Loucy (cell line): ENCODE measurements at regions not wholly inside any gene's neighbourhood (a gene's known extent, or its start where the extent isn't known, plus 50 kb on each side); places are given as distances from the start of the nearest gene placed in this dataset.

Experiments used
- H2AFZ ChIP-seq: fragments of 200-600 bp; sonication (generic); 2 replicates; pipeline ENCODE4 v1.6.0; 2016; ENCODE audit warnings: antibody characterized with exemption, mild to moderate bottlenecking, low read length, moderate library complexity
- H3F3A ChIP-seq: fragments of 200-600 bp; 2 replicates; pipeline ENCODE4 v1.6.0; 2016; ENCODE audit warnings: antibody characterized with exemption, low read depth, mild to moderate bottlenecking
- H3K27me3 ChIP-seq: fragments of 200-600 bp; sonication (generic); 2 replicates; pipeline ENCODE4 v1.6.1; 2014; ENCODE audit warnings: low read length, mild to moderate bottlenecking; ENCODE audit not compliant: insufficient read depth, poor library complexity, severe bottlenecking
- H3K36me3 ChIP-seq: fragments of 200-600 bp; sonication (generic); 2 replicates; pipeline ENCODE4 v1.6.1; 2016; ENCODE audit warnings: low read length; ENCODE audit not compliant: insufficient read depth
- H3K4me1 ChIP-seq: fragments of 200-600 bp; sonication (generic); 2 replicates; pipeline ENCODE4 v1.5.1; 2014; ENCODE audit warnings: low read length, mild to moderate bottlenecking; ENCODE audit not compliant: insufficient read depth, poor library complexity, severe bottlenecking
- H3K4me2 ChIP-seq: fragments of 200-600 bp; sonication (generic); 2 replicates; pipeline ENCODE4 v1.6.0; 2014; ENCODE audit warnings: antibody characterized with exemption, low read length, low read depth, mild to moderate bottlenecking; ENCODE audit not compliant: poor library complexity, severe bottlenecking
- H3K4me3 ChIP-seq: fragments of 200-600 bp; sonication (generic); 2 replicates; pipeline ENCODE4 v1.5.1; 2014; ENCODE audit warnings: low read length, mild to moderate bottlenecking, mixed read lengths; ENCODE audit not compliant: poor library complexity, severe bottlenecking
- H3K79me2 ChIP-seq: fragments of 200-600 bp; sonication (generic); 2 replicates; pipeline ENCODE4 v1.6.1; 2014; ENCODE audit warnings: low read length; ENCODE audit not compliant: insufficient read depth
- H3K9ac ChIP-seq: fragments of 200-600 bp; sonication (generic); 2 replicates; pipeline ENCODE4 v1.6.0; 2014; ENCODE audit warnings: mild to moderate bottlenecking, low read depth, low read length, moderate library complexity; ENCODE audit not compliant: poor library complexity, severe bottlenecking
- H3K9me2 ChIP-seq: fragments of 200-600 bp; sonication (generic); replicated peaks from 2 replicates; pipeline ENCODE4 v1.6.1; 2016; ENCODE audit warnings: low read depth, low read length, mixed read lengths
- H3K9me3 ChIP-seq: fragments of 200-600 bp; sonication (generic); 2 replicates; pipeline ENCODE4 v1.6.1; 2014; ENCODE audit warnings: mild to moderate bottlenecking, antibody characterized with exemption, low read length, low read depth; ENCODE audit not compliant: insufficient read depth
- H4K20me1 ChIP-seq: fragments of 200-600 bp; sonication (generic); 2 replicates; pipeline ENCODE4 v1.6.0; 2014; ENCODE audit warnings: antibody characterized with exemption, low read length, mild to moderate bottlenecking; ENCODE audit not compliant: insufficient read depth, poor library complexity, severe bottlenecking
- EZH2phosphoT487 ChIP-seq: fragments of 200-600 bp; IDR thresholded peaks from 2 replicates; pipeline ENCODE4 v1.6.1; 2018; ENCODE audit warnings: antibody characterized with exemption, mild to moderate bottlenecking, moderate library complexity, borderline replicate concordance
- TF ChIP-seq, protein P1 (sequence below): fragments of 200-600 bp; sonication (generic); conservative IDR thresholded peaks from 2 replicates; pipeline ENCODE4 v1.5.1; 2014; ENCODE audit warnings: mild to moderate bottlenecking, antibody characterized with exemption, low read length

GRCh38 chr14:66131111-66131510 lies 355.1 kb upstream of the CCDC196 start:
- no peaks in the 10 kb centered on the region for H3K36me3 ChIP-seq

DNA sequence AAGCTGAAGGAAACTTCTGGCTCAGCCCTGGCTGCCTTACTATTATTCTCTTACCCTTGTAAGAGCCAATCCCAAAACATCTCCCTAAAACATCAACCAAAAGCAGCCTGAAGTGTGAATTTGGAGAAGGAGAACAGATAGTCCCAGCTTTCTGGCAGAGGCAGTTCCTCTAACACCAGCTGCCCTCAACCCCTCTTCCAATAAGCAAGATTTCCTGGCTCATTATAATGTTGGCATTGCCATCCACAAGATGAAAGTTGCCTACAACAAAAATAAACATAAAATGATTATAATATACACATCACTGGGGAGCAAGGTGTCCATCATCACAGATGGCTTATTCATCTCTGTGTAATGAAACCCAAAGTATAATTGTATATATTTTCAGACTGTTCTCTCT lies 352.5 kb upstream of the CCDC196 start:
- Histone ChIP-seq H3F3A (no peaks in the 10 kb centered on the region), H3K9me3 (no peaks in the 10 kb centered on the region), H4K20me1 (no peaks in the 10 kb centered on the region), H3K79me2 (no peaks in the 10 kb centered on the region), H3K4me1 (no peaks in the 10 kb centered on the region), H2AFZ (no peak overlapping the region), H3K9me2 (no peaks in the 10 kb centered on the region), H3K36me3 (no peaks in the 10 kb centered on the region), H3K4me2 (no peak overlapping the region), H3K4me3 (no peak overlapping the region), H3K9ac (no peak overlapping the region), H3K27me3 (no peaks in the 10 kb centered on the region)
- TF ChIP-seq, protein P1, sequence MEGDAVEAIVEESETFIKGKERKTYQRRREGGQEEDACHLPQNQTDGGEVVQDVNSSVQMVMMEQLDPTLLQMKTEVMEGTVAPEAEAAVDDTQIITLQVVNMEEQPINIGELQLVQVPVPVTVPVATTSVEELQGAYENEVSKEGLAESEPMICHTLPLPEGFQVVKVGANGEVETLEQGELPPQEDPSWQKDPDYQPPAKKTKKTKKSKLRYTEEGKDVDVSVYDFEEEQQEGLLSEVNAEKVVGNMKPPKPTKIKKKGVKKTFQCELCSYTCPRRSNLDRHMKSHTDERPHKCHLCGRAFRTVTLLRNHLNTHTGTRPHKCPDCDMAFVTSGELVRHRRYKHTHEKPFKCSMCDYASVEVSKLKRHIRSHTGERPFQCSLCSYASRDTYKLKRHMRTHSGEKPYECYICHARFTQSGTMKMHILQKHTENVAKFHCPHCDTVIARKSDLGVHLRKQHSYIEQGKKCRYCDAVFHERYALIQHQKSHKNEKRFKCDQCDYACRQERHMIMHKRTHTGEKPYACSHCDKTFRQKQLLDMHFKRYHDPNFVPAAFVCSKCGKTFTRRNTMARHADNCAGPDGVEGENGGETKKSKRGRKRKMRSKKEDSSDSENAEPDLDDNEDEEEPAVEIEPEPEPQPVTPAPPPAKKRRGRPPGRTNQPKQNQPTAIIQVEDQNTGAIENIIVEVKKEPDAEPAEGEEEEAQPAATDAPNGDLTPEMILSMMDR = no peak
- TF ChIP-seq EZH2phosphoT487 = no peak

More at GRCh38 chr14:66131111-66131510, 355.1 kb upstream of the CCDC196 start:
- no peak overlapping the region for H2AFZ ChIP-seq
- no peaks in the 10 kb centered on the region for H3K27me3 ChIP-seq
- no peak overlapping the region for H3K4me2 ChIP-seq
- H4K20me1 ChIP-seq = no peaks in the 10 kb centered on the region
- no peaks in the 10 kb centered on the region for H3K9me2 ChIP-seq
- H3K79me2 ChIP-seq = no peaks in the 10 kb centered on the region
- H3K4me3 ChIP-seq = no peak overlapping the region
- TF ChIP-seq EZH2phosphoT487 = no peak
- TF ChIP-seq, protein P1 = no peak
- H3K4me1 ChIP-seq = no peaks in the 10 kb centered on the region
- no peaks in the 10 kb centered on the region for H3F3A ChIP-seq
- H3K9me3 ChIP-seq = no peaks in the 10 kb centered on the region
- H3K9ac ChIP-seq = no peak overlapping the region

DNA sequence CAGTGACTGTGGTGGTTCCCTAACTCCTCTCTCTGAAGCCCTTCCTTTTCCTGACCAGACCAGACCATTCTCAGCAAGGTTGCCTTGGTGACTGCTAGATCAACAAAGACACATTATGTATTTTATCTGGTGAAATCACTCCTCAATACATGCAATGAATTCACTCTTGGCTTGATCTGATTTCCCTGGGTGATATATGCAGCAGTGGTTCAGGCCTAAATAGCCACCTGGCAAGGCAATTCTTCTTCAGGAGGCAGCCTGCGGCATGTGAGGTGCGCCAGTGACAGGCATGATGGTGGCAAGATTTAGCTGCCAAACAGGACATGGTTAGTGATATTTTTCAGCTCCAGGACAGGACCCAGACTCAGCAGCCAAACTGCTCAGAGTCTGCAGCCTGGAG lies 350.3 kb upstream of the CCDC196 start:
- no peak for TF ChIP-seq EZH2phosphoT487
- TF ChIP-seq, protein P1 = no peak
- peaks cover 10% of the 10 kb centered on the region for H3K4me1 ChIP-seq
- H4K20me1 ChIP-seq = no peaks in the 10 kb centered on the region
- H3K9me2 ChIP-seq = no peaks in the 10 kb centered on the region
- H3K36me3 ChIP-seq = no peaks in the 10 kb centered on the region
- H2AFZ ChIP-seq = no peak overlapping the region
- H3K4me2 ChIP-seq = no peak overlapping the region
- no peak overlapping the region for H3K9ac ChIP-seq
- H3K27me3 ChIP-seq = no peaks in the 10 kb centered on the region
- H3K79me2 ChIP-seq = no peaks in the 10 kb centered on the region
- H3K9me3 ChIP-seq = no peaks in the 10 kb centered on the region
- H3F3A ChIP-seq = no peaks in the 10 kb centered on the region
- no peak overlapping the region for H3K4me3 ChIP-seq
